A549 (cell line): ENCODE measurements at regions not wholly inside any gene's neighbourhood (a gene's known extent, or its start where the extent isn't known, plus 50 kb on each side); places are given as distances from the start of the nearest gene placed in this dataset.

Source experiments
- ATAC-seq, 2 experiments: fragments of 200-7000 bp in 1 of 2; fragments of >200 bp in 1 of 2; cut with Nextera tagmentation in 1 of 2; cut with Tn5 transposase in 1 of 2; 3 replicates each; pipeline versions ENCODE4 v1.8.0 to v1.9.1; 2018 to 2020; ENCODE audit warnings: mild to moderate bottlenecking in 1 of 2, moderate library complexity in 1 of 2
- CTCF ChIA-PET: fragments of 300-600 bp; sonication (Branson Sonifier 250); formaldehyde crosslinking; extraction: SDS; loops from one replicate; lab custom pipeline; 2021; ENCODE audit warnings: antibody characterized with exemption, inconsistent platforms; lab: Yijun Ruan, JAX
- POLR2A ChIA-PET: fragments of 350-600 bp; formaldehyde crosslinking; extraction: SDS; loops from one replicate; lab custom pipeline; 2021; ENCODE audit warnings: antibody characterized with exemption, inconsistent platforms; lab: Yijun Ruan, JAX
- DNase-seq, 2 experiments: peaks; one replicate each; pipeline versions ENCODE4 v3.0.0 to v3.0.0-alpha.2; 2011 to 2016; ENCODE audit warnings: low read depth in 1 of 2, low spot score in 1 of 2
- FAIRE-seq: peaks from 2 replicates; lab custom pipeline; 2011; peaks lifted over from hg19 to GRCh38; lab: Jason Lieb, UNC
- H3K27ac ChIP-seq, 2 experiments: fragments of >200 bp; sonication (Bioruptor Twin); formaldehyde crosslinking; 3 replicates each; pipeline ENCODE4 v1.5.1; 2016 to 2017
- H3K4me1 ChIP-seq: fragments of >200 bp; sonication (Bioruptor Twin); formaldehyde crosslinking; 3 replicates; pipeline ENCODE4 v1.6.1; 2016
- H3K4me2 ChIP-seq: fragments of >200 bp; sonication (Bioruptor Twin); formaldehyde crosslinking; 3 replicates; pipeline ENCODE4 v1.6.1; 2016
- H3K4me3 ChIP-seq: fragments of >200 bp; sonication (Bioruptor Twin); formaldehyde crosslinking; 3 replicates; pipeline ENCODE4 v1.5.1; 2016
- H3K9me3 ChIP-seq: fragments of >200 bp; sonication (Bioruptor Twin); formaldehyde crosslinking; 3 replicates; pipeline ENCODE4 v1.6.1; 2016
- BHLHE40 ChIP-seq: IDR thresholded peaks from 2 replicates; pipeline ENCODE4 v1.6.1; 2012; ENCODE audit warnings: low read depth, low read length, inconsistent platforms
- CHD2 ChIP-seq: fragments of 150-350 bp; IDR thresholded peaks from 2 replicates; pipeline ENCODE4 v1.6.1; 2014; ENCODE audit warnings: low read length; ENCODE audit not compliant: partially characterized antibody
- E2F6 ChIP-seq: IDR thresholded peaks from 2 replicates; pipeline ENCODE4 v1.6.1; 2012; ENCODE audit warnings: low read depth, borderline replicate concordance
- EHF ChIP-seq: fragments of 250-450 bp; sonication (Bioruptor Pico); IDR thresholded peaks from 2 replicates; pipeline ENCODE4 v1.5.0; 2020; ENCODE audit warnings: mild to moderate bottlenecking
- EP300 ChIP-seq, 2 experiments: fragments of >200 bp; sonication (Bioruptor Twin); formaldehyde crosslinking; IDR thresholded peaks; 2 replicates in 1 of 2; 3 replicates in 1 of 2; pipeline ENCODE4 v1.6.1; 2016 to 2017
- ESRRA ChIP-seq: fragments of 150-350 bp; IDR thresholded peaks from 2 replicates; pipeline ENCODE4 v1.6.1; 2014; ENCODE audit warnings: mild to moderate bottlenecking, low read length, borderline replicate concordance
- FOSL2 ChIP-seq, 2 experiments: fragments of 450-650 bp in 1 of 2; fragments of >200 bp in 1 of 2; sonication (Bioruptor Twin) in 1 of 2; formaldehyde crosslinking; IDR thresholded peaks; 2 replicates each; pipeline versions ENCODE4 v1.5.0 to v1.6.1; 2016 to 2020; ENCODE audit warnings: mild to moderate bottlenecking in 1 of 2, moderate library complexity in 1 of 2
- GATA3 ChIP-seq: IDR thresholded peaks from 2 replicates; pipeline ENCODE4 v1.6.1; 2012; ENCODE audit warnings: borderline replicate concordance
- HDAC2 ChIP-seq: fragments of 200-600 bp; sonication (generic); IDR thresholded peaks from 2 replicates; pipeline ENCODE4 v1.6.1; 2016
- HEYL ChIP-seq: fragments of 250-450 bp; sonication (Bioruptor Pico); IDR thresholded peaks from 2 replicates; pipeline ENCODE4 v1.8.0; 2021; ENCODE audit warnings: mild to moderate bottlenecking, moderate library complexity
- HOXB13 ChIP-seq: fragments of 250-450 bp; sonication (Bioruptor Pico); IDR thresholded peaks from 2 replicates; pipeline ENCODE4 v1.5.0; 2020; ENCODE audit warnings: low read depth, mild to moderate bottlenecking, moderate library complexity
- HOXB5 ChIP-seq: fragments of 250-450 bp; sonication (Bioruptor Pico); IDR thresholded peaks from 2 replicates; pipeline ENCODE4 v1.5.0; 2020; ENCODE audit warnings: mild to moderate bottlenecking, moderate library complexity
- KDM1A ChIP-seq: fragments of 200-600 bp; sonication (generic); IDR thresholded peaks from 2 replicates; pipeline ENCODE4 v1.6.1; 2016; ENCODE audit warnings: low read depth, mild to moderate bottlenecking
- MAZ ChIP-seq: fragments of 150-350 bp; IDR thresholded peaks from 2 replicates; pipeline ENCODE4 v1.6.1; 2014; ENCODE audit warnings: antibody characterized with exemption, low read depth, low read length, borderline replicate concordance
- NR3C1 ChIP-seq: fragments of >200 bp; sonication (Bioruptor Twin); formaldehyde crosslinking; IDR thresholded peaks from 3 replicates; pipeline ENCODE4 v1.6.1; 2017
- POLR2AphosphoS2 ChIP-seq: conservative IDR thresholded peaks from 2 replicates; pipeline ENCODE4 v1.6.1; 2012; ENCODE audit warnings: low read length, improper control_type of control experiment, inconsistent platforms
- RNF2 ChIP-seq: fragments of 200-600 bp; sonication (generic); IDR thresholded peaks from 2 replicates; pipeline ENCODE4 v1.6.1; 2016; ENCODE audit warnings: low read depth, mild to moderate bottlenecking, antibody characterized with exemption, moderate library complexity, borderline replicate concordance
- TP53 ChIP-seq: fragments of 250-450 bp; sonication (Bioruptor Pico); IDR thresholded peaks from 2 replicates; pipeline ENCODE4 v1.5.0; 2021; ENCODE audit warnings: mild to moderate bottlenecking, moderate library complexity
- WGBS: methylation state at CpG from one replicate; pipeline ENCODE4 v1.1.6; 2017; ENCODE audit errors: missing lambda C conversion rate; 5-methylcytosine and 5-hydroxymethylcytosine counted together
- TF ChIP-seq, protein P1 (sequence below): fragments of >200 bp; sonication (Bioruptor Twin); formaldehyde crosslinking; IDR thresholded peaks from 3 replicates; pipeline ENCODE4 v1.6.1; 2016
- TF ChIP-seq, protein P2 (sequence below): fragments of 450-650 bp; IDR thresholded peaks from 2 replicates; pipeline ENCODE4 v1.6.1; 2014; ENCODE audit warnings: antibody characterized with exemption
- TF ChIP-seq, protein P3 (sequence below): fragments of 150-350 bp; IDR thresholded peaks from 2 replicates; pipeline ENCODE4 v1.6.1; 2014; ENCODE audit warnings: low read depth, mild to moderate bottlenecking, low read length

GRCh38 chr10:121335386-121335925, 262.8 kb downstream of the FGFR2 start (continued):
- TF ChIP-seq, protein P1, sequence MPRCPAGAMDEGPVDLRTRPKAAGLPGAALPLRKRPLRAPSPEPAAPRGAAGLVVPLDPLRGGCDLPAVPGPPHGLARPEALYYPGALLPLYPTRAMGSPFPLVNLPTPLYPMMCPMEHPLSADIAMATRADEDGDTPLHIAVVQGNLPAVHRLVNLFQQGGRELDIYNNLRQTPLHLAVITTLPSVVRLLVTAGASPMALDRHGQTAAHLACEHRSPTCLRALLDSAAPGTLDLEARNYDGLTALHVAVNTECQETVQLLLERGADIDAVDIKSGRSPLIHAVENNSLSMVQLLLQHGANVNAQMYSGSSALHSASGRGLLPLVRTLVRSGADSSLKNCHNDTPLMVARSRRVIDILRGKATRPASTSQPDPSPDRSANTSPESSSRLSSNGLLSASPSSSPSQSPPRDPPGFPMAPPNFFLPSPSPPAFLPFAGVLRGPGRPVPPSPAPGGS = no peak
- TF ChIP-seq BHLHE40 (no peak), HEYL (CRISPR knock-in tag) (no peak), TP53 (CRISPR knock-in tag) (no peak), EP300 (IDR thresholded peaks at IDR 0.05) (no peak), HOXB13 (CRISPR knock-in tag) (no peak), POLR2AphosphoS2 (no peak)

DNA sequence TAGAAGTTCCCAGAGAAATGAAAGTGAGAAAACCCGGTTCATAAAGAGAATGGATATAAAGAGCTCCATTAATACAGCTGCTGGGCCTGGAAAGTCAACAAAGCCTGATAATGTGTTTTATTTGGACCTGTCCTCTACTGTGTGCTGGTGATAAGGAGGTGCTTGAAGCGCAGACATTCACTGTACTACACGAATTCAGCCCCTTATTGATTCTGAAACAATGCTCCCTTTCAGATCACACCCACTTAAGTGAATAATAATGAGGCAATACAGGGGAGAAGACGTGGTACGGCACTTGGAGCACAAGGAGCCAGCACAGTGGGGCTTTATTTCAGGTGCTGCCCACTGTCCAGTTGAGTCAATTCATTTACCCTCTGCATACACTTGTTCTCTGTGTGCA, 260.8 kb downstream of the FGFR2 start:
- H3K9me3 ChIP-seq = no peaks in the 10 kb centered on the region

DNA sequence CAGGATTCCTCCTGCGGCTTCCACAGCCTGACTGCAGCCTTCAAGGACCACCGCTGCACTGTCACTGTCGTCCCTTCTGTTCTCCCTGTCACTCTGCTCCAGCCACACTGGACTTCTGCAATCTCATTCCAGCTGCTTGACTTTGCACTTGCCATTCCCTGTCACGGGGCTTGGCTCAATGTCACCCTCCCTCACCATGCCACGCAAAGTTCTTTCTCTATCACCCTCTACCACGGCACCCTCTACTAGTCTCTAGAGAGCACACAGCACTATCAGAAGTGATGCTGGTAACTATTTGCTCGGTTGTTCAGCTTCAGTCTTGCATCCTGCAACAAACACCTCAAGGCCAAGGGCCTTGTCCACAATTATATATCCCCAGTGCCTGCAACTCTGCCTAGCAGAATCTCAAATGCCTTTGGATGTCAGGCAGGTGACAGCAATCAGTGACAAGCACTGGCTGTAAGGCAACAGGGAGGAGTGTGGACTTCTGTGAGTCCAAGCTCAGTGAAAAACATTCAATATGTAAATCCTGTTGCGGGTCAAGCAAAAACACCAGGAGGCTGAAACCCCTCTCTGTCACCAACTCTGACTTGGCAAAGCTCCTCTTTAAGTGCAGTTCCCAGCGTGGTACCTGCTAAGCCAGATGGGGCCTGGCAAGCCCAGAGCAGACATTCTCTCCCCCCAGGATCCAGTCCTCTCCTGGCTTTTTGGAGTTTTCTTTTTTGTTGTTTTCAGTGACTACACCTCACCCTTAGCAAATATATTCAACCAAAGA, 259.9 kb downstream of the FGFR2 start:
- WGBS = 28% methylated on average over 9 of the region's 9 CpGs
- H3K4me1 ChIP-seq = no peaks in the 10 kb centered on the region
- TF ChIP-seq GATA3 = no peak
- TF ChIP-seq E2F6 = no peak
- TF ChIP-seq, protein P2, sequence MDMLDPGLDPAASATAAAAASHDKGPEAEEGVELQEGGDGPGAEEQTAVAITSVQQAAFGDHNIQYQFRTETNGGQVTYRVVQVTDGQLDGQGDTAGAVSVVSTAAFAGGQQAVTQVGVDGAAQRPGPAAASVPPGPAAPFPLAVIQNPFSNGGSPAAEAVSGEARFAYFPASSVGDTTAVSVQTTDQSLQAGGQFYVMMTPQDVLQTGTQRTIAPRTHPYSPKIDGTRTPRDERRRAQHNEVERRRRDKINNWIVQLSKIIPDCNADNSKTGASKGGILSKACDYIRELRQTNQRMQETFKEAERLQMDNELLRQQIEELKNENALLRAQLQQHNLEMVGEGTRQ = no peak
- TF ChIP-seq HOXB13 (CRISPR knock-in tag) = no peak
- TF ChIP-seq ESRRA = no peak
- TF ChIP-seq BHLHE40 = no peak
- TF ChIP-seq CHD2 = no peak
- TF ChIP-seq EHF (CRISPR knock-in tag) = no peak
- TF ChIP-seq NR3C1 = no peak
- no peak for TF ChIP-seq HDAC2
- ChIA-PET CTCF (no interaction called here), POLR2A (no interaction called here)
- no peak overlapping the region for H3K4me2 ChIP-seq
- FAIRE-seq (no peak), DNase-seq (no peak), ATAC-seq (no peak)
- H3K27ac ChIP-seq = no peak overlapping the region
- H3K9me3 ChIP-seq = no peaks in the 10 kb centered on the region
- no peak overlapping the region for H3K4me3 ChIP-seq

More for the DNA sequence above, 260.8 kb downstream of the FGFR2 start:
- 19% methylated on average over 5 of the region's 5 CpGs for WGBS
- no peak for DNase-seq
- ChIA-PET CTCF (no interaction called here), POLR2A (no interaction called here)
- Histone ChIP-seq H3K4me2 (no peak overlapping the region), H3K4me1 (no peaks in the 10 kb centered on the region), H3K27ac (no peak overlapping the region), H3K4me3 (no peak overlapping the region)
- TF ChIP-seq NR3C1 (no peak), KDM1A (no peak), HOXB5 (CRISPR knock-in tag) (no peak), FOSL2 (IDR thresholded peaks at IDR 0.05) (no peak), FOSL2 (CRISPR knock-in tag; IDR thresholded peaks at IDR 0.05) (no peak), RNF2 (no peak), MAZ (no peak), ESRRA (no peak)
- TF ChIP-seq, protein P3, sequence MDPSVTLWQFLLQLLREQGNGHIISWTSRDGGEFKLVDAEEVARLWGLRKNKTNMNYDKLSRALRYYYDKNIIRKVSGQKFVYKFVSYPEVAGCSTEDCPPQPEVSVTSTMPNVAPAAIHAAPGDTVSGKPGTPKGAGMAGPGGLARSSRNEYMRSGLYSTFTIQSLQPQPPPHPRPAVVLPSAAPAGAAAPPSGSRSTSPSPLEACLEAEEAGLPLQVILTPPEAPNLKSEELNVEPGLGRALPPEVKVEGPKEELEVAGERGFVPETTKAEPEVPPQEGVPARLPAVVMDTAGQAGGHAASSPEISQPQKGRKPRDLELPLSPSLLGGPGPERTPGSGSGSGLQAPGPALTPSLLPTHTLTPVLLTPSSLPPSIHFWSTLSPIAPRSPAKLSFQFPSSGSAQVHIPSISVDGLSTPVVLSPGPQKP = no peak
- TF ChIP-seq, protein P1 = no peak
- ATAC-seq = no peak
- FAIRE-seq = no peak
